Stimulated activated CD4-positive, alpha-beta T cell treated with anti-CD3 and anti-CD28 coated beads, Interleukin-1b, Interleukin-23, amount 100 ng/mL, for 24 hours (primary cell): ENCODE measurements at regions not wholly inside any gene's neighbourhood (a gene's known extent, or its start where the extent isn't known, plus 50 kb on each side); places are given as distances from the start of the nearest gene placed in this dataset.

Experiments used
- DNase-seq, 4 experiments: peaks; one replicate each; pipeline ENCODE4 v3.0.0-alpha.2; 2020; ENCODE audit warnings: low read depth in 4 of 4, low spot score in 1 of 4

DNA sequence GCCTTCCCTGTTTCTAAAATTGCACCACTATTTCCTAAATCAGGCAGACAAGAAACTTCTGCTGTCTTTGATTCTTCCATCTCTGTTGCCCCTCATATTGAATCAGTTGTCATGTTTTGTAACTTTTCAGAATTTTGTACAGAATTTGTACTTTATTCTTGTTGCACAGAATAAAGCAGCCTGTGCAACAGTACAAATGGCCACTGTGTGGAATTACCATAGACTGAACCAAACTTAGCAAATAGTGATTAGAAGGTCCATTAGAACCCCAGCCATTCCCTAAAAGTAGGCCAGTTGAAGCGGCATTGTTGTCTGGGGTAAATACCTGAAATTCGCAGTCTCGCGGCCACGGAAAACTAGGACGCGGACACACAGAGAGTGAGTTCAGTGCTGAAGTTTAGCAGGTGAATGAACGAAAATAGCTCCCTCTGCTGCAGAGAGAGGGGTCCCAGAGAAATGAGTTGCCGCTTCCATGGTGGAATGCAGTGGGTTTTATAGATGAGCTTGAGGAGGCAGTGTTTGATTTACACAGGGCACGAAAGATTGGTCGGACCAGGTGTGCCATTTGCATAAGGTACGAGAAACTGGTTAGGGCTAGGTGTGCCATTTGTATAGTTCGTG is 71.8 kb downstream of the C4orf33 start:
- no peak for DNase-seq

DNA sequence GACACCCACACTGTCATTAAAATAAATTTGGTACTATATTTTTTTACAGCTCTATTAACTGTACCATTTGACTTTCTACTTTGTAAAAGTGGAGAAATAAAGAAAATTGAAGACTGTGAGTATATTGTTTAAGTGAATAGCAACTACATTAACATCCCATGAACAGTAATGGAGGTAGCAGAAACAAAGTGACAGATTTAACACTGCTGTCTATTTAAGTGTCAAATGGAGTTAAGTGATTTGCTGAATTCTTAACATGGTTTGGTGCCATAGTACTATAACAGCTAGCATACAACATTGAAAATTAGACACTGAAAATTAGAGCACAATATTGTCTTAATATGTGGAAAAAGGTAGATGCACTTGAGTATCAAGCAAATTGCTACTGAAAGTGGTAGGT is 76.2 kb downstream of the C4orf33 start:
- DNase-seq: no peak

- no peak for DNase-seq
Measured at GRCh38 chr4:129176864-129177263, 80.9 kb downstream of the C4orf33 start.

DNA sequence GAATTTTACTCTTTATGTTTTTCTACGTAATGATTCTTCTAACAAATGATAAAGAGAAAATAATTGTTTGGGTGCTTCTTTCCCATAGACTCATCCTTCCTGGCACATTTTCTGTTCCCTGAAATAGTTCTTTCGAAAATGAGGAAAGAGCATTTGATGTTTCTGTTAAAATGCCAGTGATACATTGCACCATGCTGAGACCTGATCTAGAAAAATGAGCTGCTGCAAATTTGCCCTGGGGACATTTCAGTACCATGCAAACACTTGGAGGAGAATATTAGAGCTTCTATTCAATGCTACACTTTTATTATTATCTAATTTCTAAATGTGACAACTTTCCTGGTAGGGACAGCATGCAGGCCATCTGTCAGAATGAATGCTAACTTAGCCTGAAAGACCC is 83.3 kb downstream of the C4orf33 start:
- DNase-seq: no peak

GRCh38 chr4:129189630-129190029 is 93.7 kb downstream of the C4orf33 start:
- no peak for DNase-seq

DNA sequence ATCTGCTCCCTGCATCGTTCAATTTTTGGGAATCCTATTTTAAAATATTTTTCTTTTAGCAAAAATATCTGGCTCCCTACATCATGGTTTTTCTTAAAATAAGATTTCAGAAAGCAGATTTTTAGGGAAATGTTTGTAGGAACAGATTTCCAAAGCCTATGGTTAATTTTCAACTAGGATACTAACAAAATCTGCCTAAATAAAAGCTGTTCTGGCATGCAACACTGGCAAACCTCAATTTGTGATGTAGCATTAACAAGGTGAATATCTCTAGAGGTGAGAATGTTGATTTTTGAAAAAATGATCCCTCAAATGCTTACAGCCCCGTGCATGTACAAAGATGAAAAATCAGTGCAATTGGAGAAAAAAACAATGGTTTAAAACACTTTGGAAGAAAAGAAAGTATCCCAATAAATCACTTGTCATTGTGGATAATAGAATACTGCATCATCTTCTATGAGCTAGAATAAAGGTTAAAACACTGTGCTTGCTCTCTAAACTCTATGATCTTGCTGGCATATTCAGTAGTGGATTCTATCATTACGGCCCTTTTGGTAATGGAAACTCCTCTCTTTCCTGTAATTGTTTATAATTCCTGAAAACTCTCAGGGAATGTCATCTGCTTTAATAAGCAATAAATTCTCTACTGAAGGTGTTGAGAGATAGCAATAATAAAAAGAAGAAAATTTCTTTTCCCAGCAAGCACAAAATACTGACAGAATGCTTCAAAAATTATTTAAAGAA is 97.6 kb downstream of the C4orf33 start:
- DNase-seq: no peak

GRCh38 chr4:129208481-129208880 is 112.5 kb downstream of the C4orf33 start:
- no peak for DNase-seq

DNA sequence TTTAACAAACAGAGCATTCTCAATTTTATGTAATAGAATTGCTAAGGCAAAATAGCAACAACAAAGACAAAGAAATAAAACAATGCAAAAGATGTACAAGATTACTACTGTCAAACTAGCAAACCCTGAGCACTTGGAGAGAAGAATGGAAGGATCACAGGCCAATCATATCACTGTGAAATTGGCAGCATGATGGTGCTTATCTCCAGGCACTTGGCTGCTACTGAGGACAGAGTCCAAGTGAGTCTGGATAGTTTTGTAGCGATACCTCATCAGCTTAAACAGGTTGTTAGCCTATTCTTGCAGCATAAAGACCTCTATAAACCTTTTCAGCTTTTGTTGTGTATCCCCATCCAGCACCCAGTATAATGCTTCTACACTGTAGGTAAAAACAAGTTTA is 117.7 kb downstream of the C4orf33 start:
- DNase-seq: no peak

- DNase-seq: no peak
Measured at GRCh38 chr4:129218360-129218759, 122.4 kb downstream of the C4orf33 start.

GRCh38 chr4:129218897-129219296 is 122.9 kb downstream of the C4orf33 start:
- no peak for DNase-seq

- no peak for DNase-seq
Measured at GRCh38 chr4:129220254-129220653, 124.3 kb downstream of the C4orf33 start.

DNA sequence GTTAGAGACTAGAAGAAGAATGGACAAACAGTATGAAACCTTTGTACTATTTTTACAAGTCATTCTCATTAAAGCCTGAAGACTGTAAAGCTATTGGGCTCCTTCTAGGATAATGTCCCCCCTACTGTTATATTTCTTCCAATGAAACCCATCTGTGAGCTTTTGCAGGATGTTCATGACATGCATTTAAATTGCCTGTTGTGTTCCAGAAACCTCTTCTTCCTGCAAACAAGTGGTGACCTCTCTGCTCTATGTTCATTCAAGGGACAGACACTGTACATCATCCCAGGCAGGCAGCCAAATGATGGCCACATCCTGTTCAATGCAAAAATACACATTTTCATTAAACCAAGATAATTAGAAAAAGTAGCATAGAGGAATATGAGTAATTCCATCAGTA is 128.0 kb downstream of the C4orf33 start:
- DNase-seq: no peak

- DNase-seq: no peak
Measured at GRCh38 chr4:129230846-129231245, 134.9 kb downstream of the C4orf33 start.

DNA sequence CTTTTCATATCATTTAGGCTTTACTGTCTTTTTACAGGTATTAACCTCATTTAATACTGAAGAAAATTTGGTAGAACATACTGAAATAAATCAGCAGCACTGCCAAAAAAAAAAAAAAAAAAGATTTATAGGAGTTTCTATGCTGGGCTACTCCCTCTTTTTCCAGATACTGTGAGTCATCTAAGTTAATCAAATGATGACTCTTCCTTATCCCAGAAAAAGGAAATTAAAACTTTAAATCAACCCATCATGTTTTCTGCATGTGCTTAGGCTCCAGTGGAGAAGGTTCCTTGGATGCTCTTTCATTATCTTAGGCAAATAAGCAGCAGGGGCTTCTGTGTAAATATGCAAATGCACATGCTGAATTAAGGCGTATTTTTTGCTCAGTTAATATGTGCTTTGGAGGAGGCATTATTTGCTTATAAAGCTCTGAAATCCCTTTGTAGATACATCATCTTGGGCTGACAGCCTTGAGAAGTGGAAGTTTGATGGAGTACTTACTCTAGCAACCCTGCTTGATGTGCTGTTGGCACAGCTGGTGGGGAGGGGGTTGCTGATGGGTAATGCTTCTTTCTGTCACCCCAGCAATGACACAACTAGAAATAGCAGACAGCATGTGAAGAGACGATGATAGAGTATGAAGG is 136.1 kb downstream of the C4orf33 start:
- DNase-seq: no peak

GRCh38 chr4:129232589-129233337 is 136.8 kb downstream of the C4orf33 start:
- no peak for DNase-seq

- no peak for DNase-seq
Measured at GRCh38 chr4:129233691-129234090, 137.7 kb downstream of the C4orf33 start.

- no peak for DNase-seq
Measured at GRCh38 chr4:129236351-129236750, 140.4 kb downstream of the C4orf33 start.

DNA sequence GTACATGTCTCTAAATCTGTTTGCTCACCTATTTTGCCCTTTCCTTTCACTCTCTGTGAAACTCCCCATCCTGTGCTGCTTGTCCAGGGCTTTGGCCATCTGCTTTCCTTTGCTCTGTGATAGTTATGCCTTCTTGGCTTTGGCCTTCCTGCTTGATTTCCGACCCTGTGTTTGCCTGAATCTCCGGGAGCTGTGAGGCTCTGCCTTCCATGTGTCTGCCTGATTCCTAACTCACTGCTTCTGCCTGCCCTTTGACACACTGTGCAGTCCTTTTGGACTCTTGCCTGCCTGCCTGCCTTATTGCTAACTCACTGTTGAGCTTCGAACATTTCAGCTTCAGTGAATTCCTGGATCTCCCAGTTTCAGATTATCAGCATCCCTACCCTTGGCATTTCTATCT is 143.1 kb downstream of the C4orf33 start:
- DNase-seq: no peak

DNA sequence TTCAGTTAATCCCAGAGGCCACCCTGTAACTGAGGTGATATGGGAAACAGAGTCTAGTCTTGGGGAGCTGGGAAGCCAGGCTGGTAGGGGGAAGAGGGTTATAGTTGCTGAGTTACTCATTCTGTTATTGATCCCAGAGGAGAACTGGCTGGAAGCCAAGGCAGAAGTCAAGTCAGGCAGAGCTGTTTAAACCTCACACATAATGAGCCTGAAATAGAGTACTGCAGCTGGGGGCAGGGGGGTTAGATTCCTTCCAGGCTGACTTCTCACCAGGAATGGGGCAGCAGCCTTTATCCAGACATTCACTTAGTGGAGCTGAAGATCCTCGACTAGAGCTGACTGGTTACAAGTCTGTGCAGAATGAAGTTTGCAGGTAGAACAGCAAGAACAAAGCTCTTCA is 144.9 kb downstream of the C4orf33 start:
- no peak for DNase-seq

GRCh38 chr4:129246145-129246544 is 150.2 kb downstream of the C4orf33 start:
- DNase-seq: no peak

- DNase-seq: no peak
Measured at GRCh38 chr4:129246910-129247461, 151.0 kb downstream of the C4orf33 start.
